ENCODE measurements at regions not wholly inside any gene's neighbourhood (a gene's known extent, or its start where the extent isn't known, plus 50 kb on each side); places are given as distances from the start of the nearest gene placed in this dataset.

DNA sequence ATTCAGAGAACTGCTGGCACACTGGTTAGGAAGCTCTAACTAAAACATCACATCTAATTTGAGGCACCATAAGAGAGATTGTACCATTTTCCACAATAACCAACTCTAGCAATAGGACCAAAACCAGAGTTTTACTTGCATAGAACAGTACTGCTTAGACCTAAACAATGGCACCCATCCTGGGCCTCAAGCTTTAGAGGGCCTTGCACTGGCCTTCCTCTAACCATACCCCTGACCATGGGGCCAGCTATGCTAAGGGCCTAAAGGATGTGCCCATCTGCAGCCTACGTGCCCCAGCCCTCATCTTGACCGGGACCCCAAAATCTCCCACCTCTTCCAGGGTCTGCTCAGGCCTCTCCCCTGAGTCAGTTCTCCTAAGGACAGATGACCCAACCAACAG, 74.4 kb upstream of the ARHGAP32 start:
- no peak for DNase-seq (ENCODE audit: low spot score)

DNA sequence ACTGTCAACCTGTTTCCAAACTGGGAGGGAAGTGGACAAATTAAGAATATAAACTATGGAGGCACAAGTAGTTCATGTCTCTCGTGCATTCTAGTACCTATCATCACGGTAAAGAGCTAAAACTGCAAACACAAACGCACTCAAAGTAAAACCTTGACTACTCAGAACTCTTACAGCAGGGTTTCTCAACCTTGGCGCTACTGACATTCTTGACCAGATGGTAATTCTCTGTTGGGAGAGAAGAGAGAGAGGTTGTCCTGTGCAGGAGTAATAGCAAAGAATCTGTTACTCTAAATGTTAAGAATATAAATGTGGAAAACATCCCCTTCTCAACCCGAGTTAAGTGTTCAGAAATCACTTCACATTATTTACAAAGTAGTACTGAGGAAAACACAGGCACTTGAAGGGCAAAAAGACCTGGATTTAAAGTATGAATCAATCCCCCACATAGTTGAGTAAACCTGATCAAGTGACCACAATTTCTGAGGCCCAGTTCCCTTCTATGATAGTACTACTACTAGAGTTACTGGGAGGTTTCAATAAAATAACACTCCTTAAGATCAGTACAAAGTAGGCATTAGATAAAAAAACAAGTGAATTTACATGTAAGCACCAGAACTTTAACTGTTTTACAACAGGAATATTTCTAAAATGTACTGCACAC, 73.1 kb upstream of the ARHGAP32 start:
- no peak for DNase-seq (ENCODE audit: low spot score)

DNA sequence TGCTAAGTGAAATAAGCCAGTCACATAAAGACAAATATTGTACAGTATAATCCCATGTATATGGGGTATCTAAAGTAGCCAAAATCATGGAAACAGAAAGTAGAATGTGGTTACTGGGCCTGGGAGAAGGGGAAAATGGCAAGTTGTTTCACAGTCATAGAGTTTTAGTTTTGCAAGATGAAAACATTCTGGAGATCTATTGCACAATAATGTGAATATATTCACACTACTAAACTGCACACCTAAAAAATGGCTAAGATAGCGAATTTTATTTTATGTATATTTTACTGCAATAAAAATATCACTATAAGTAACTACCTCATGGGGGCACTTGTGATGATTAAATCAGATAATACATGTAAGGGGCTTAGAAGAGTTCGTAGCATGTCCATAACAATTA, 72.0 kb upstream of the ARHGAP32 start:
- DNase-seq (ENCODE audit: low spot score) = no peak

DNA sequence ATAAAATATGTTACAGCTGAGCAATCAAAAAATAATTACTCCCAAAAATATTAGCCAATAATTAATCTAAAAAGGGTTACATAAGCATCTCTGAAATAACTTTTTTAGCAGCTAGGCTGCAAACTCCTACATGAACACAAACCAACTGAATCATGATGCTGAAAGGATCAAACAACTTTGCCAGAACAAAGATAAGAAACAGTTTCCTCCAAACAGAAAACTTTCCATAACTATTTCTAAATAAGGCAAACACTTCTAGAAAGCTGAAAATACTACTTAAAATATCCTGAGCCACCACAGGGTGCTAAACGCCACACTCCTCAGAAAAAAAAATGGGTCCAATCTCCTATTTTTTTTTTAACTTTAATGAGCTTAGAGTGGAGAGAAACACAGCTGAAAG, 68.6 kb upstream of the ARHGAP32 start:
- no peak for DNase-seq (ENCODE audit: low spot score)

DNA sequence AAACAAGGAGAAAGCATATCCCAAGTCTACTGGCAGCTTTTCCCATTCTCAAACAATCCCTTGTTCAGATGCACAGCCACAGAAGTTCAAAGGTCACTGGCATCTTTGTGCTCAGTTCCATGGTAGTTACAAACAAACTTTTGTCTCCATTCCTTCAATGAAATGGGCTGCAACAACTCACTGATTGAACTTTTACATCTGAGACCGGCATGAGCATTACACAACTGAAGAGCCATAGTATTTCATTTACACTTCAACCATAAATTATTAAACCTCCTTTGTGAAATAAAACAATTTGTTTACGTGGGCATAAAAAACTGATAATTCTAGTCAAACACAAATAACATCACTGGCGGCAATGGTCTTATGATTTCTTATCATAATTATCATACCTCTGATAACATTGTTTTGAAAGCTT, 67.8 kb upstream of the ARHGAP32 start:
- DNase-seq (ENCODE audit: low spot score) = peak; percentile 99

DNA sequence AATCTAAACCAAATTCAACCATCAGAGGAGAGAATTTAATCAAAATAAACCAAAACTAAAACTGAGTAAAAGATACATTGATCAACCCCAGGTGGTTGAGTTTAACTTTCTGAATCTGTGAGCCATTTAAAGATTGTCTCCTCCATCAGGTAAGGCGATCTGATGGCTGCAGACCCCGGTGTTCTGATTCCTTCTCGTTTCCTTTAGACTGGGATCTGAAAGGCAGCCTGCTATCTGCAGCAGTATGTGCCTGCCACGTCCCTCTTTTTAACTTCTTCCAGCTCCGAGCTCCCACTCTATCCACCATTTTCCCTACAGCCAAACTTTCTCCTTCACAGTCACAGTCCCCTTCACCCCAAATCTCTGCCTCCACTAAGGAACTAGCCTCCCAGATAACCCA, 66.1 kb upstream of the ARHGAP32 start:
- no peak for DNase-seq (ENCODE audit: low spot score)

DNA sequence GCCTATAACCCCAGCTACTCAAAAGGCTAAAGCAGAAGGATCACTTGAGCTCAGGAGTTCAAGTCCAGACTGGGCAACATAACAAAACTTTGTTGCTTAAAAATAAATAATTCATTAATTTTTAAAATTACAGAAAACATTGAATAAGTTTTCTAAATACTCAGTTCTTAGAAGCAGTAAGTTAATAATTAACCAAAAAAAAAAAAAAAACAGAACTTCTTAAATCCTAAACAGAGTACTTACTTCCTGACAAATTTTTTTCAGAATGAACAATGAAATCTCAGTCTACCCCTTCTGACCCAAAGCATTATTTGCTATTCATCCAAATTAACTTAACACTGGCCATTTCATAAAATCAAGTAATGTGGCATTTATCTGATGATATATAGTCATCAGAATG, 65.4 kb upstream of the ARHGAP32 start:
- no peak for DNase-seq (ENCODE audit: low spot score)

DNA sequence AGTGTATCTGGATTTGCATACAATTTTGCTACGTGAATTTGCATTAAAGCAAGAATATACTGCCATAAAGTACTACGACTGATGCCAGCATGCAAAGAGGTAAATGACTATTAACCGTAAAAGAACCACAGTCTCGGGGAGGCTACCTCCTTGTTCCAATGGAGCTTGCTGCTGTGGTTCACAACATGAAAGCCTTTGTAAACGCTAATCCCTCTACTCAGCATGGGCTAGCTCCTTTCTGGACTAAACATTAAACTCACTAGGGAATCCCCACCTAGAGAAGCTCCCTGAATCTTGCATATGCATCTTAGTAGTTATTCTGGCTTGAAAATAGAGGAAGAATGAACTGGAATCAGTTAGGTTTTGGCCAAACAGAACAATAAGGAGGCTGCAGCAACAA, 60.5 kb upstream of the ARHGAP32 start:
- DNase-seq (ENCODE audit: low spot score) = no peak

DNA sequence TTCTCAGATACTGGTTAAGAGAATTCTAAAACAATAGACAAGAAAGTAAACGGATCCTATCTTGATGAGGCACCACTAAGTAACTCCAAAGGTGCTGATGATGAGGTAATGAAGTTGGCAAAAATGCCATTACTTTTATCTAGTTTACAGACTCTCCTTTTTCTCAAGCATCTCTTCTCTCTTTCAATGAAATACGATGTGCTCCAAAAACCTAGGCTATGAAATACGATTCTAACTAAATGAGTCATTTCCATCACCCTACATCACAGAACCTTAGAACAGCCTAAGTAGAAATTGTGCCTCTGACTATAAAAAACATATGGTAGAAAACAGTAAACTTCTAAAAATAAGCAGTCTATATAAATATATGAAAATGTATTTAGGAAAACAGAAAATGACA, 58.9 kb upstream of the ARHGAP32 start:
- no peak for DNase-seq (ENCODE audit: low spot score)

DNA sequence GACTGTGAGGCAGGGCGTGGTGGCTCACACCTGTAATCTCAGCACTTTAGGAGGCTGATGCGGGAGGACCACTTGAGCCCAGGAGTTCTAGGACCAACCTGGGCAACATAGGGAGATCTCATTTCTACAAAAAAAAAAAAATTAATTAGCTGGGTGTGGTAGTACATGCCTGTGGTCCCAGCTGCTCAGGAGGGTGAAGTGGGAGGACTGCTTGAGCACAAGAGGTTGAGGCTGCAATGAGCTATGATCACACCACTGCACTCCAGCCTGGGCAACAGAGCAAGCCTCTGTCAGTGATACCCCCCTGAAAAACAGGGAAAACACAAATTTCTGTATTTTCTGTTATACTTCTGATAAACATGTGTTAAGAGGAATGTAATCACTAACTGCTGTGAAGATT, 57.8 kb upstream of the ARHGAP32 start:
- no peak for DNase-seq (ENCODE audit: low spot score)

DNA sequence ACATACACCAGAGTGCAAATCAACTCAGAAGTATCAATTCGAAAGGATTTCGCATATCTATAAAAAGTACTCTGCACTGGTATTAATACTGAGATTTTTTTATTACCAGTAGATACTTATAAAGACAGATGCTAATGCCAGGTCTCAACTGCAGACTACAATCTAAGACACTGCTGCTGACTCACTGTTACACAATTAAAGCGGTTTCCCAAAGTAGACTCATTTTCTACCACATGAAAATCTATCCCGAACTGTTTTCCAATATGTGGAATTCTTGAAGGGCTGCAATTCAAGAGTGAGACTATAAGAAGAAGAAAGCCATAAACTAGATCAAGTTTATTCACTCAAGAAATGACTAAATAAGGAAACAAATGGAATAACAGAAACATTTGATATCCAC, 57.2 kb upstream of the ARHGAP32 start:
- no peak for DNase-seq (ENCODE audit: low spot score)

DNA sequence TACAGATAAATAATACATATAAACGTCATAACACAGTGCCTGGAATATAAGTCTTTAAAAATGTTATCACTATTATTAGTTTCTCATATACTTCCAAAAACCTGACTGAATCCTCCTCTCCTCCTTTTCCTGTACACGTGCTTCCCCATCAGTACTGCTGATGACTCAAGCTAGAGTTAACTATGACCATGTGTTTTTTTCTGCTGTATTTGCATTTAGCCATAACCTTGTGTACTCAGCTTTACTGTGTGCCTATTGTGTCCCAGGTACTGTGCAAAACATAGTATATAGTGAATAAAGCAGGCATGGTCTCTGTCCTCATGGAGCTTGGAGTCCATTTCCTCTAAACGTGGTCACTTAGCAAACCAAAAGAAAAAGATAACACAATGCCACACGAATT, 56.5 kb upstream of the ARHGAP32 start:
- DNase-seq (ENCODE audit: low spot score) = no peak

DNA sequence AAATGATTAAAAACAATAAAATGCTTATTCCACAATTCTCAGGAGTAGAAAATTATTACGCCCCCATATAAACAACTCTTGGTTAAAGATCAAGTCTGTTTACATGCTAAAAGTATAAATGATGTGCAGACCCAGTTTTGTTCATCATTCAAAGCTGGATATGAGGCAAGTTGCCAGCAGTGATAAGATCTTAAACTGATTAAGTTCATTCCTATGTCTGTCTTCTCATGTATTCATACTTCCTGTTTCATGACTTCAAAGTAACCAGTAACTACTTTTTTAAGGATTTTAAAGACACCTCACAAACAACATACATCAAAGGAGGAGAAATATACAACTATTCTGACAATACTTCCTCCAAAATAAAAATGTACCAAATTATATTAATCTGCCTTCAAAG, 55.0 kb upstream of the ARHGAP32 start:
- DNase-seq (ENCODE audit: low spot score) = no peak

DNA sequence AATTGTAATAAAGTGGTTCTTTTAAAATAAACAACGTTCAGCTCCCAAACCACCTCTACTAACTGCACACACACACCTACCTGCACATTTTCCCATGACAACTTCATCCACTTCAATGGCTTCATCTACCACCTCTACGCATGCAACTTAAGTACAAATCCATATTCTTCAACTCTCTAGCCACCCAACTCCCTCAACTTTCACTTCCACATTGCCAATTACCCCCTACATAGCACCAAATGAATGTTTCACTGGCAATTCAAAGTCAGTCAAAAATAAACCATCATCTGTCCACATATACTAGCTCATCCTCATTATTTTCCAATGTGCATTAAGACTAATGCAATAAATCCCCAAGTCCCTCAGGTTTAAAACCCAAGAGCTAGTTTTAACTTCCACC, 50.7 kb upstream of the ARHGAP32 start:
- DNase-seq (ENCODE audit: low spot score) = no peak
